Gastrocnemius medialis (tissue), 4 donors: ENCODE measurements at regions not wholly inside any gene's neighbourhood (a gene's known extent, or its start where the extent isn't known, plus 50 kb on each side); places are given as distances from the start of the nearest gene placed in this dataset.

Source experiments
- POLR2A ChIP-seq, 2 donors: fragments of 450-650 bp; IDR thresholded peaks; one replicate each; pipeline ENCODE4 v1.6.1; 2017; ENCODE audit warnings: antibody characterized with exemption in 2 of 2, mild to moderate bottlenecking in 2 of 2, moderate library complexity in 2 of 2
- TF ChIP-seq, protein P1 (sequence below), 5 experiments: fragments of 450-650 bp in 3 of 5; fragments of 200-600 bp in 2 of 5; sonication (generic) in 2 of 5; IDR thresholded peaks in 4 of 5; conservative IDR thresholded peaks in 1 of 5; 1 replicate in 4 of 5; 2 replicates in 1 of 5; pipeline ENCODE4 v1.5.1; 2016 to 2019; ENCODE audit warnings: antibody characterized with exemption in 5 of 5, mild to moderate bottlenecking in 3 of 5, moderate library complexity in 3 of 5

DNA sequence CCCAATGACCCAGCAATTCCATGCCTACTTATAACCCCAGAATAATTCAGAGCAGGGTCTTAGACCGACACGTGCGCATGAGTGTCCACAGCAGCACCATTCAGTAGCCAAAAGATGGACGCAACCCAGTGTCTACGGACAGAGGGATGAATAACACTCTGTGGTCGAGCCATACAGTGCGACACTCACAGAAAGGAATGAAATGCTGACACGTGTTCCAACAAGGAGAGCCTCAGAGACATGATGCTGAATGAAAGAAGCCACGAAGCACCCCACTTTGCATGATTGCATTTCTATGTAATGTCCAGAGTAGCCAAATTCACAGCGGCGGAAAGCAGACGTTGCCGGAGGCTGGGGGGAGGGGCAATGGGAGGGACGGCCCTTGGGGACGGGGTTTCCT lies 134.4 kb downstream of the CTTN start:
- TF ChIP-seq POLR2A (IDR thresholded peaks at IDR 0.05) = no peak
- TF ChIP-seq, protein P1, sequence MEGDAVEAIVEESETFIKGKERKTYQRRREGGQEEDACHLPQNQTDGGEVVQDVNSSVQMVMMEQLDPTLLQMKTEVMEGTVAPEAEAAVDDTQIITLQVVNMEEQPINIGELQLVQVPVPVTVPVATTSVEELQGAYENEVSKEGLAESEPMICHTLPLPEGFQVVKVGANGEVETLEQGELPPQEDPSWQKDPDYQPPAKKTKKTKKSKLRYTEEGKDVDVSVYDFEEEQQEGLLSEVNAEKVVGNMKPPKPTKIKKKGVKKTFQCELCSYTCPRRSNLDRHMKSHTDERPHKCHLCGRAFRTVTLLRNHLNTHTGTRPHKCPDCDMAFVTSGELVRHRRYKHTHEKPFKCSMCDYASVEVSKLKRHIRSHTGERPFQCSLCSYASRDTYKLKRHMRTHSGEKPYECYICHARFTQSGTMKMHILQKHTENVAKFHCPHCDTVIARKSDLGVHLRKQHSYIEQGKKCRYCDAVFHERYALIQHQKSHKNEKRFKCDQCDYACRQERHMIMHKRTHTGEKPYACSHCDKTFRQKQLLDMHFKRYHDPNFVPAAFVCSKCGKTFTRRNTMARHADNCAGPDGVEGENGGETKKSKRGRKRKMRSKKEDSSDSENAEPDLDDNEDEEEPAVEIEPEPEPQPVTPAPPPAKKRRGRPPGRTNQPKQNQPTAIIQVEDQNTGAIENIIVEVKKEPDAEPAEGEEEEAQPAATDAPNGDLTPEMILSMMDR (IDR thresholded peaks at IDR 0.05 in 4 of 5, conservative IDR thresholded peaks at IDR 0.05 in 1 of 5) = no peak
